HG02884 (cell line): ENCODE measurements at regions not wholly inside any gene's neighbourhood (a gene's known extent, or its start where the extent isn't known, plus 50 kb on each side); places are given as distances from the start of the nearest gene placed in this dataset.

Source experiments
- ATAC-seq: cut with Tn5 transposase; IDR thresholded peaks from one replicate; pipeline ENCODE4 v1.9.1; 2021; ENCODE audit warnings: mild to moderate bottlenecking, moderate library complexity; ENCODE audit not compliant: unreplicated experiment

GRCh38 chr2:223107825-223108224 is 55.8 kb downstream of the KCNE4 start:
- ATAC-seq = no peak

- no peak for ATAC-seq
These were observed 56.5 kb downstream of the KCNE4 start for GRCh38 chr2:223108351-223109050.

DNA sequence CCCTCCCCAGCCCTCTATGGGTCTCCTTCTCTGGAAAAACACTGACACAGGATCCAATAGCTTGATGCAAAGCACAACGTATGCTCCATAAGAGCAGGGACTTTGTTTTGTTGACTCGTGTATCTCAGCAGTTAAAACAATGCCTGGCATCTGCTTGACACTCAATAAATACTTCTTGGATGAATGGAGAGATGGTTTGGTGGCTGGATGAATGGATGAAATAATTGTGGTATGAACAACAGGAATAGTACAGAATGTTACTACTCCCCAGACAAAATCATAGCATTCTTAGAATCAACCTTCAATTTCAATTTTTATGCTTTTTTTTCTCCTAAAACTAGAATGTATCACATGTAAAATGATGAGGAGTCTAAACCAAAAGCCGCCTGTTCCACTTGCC is 57.4 kb downstream of the KCNE4 start:
- no peak for ATAC-seq

- no peak for ATAC-seq
These were observed 61.2 kb downstream of the KCNE4 start for GRCh38 chr2:223113161-223113560.

GRCh38 chr2:223114170-223114569 is 62.2 kb downstream of the KCNE4 start:
- ATAC-seq = no peak

DNA sequence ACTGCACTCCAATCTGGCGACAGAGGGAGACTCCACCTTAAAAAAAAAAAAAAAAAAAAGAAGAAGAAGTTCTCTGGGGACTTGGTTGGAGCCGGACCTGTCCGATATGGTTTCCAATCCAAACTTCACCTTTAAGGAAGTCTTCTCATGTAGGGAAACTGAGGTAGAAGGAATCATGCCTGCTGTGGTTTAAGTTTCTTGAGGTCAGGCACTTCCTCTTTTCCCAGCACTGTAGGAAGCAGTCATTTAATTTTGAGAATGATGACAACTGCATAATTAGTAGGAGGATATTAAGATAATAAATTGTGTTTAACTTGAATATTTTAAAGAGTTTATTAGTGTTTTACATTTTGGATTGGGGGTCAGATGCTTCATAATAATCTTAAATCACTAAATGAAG is 62.9 kb downstream of the KCNE4 start:
- no peak for ATAC-seq

DNA sequence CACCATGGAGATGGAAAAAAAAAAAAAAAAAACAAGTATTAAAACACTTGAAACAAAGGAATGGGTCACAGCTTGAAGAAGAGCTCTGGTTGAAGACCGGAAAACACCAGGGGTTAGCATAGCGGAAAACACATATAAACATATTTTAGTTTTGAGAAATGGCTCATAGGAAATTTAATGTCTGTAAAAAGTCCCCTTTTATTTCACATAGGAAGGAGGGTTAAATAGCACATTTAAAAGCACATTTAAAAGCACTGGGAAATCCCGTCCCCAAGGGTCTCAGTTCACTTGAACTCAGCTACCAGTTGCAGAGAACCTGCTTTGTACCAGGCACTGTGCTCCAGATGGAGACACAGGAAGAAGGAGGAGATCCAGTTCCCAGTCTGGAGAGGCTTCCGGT is 65.5 kb downstream of the KCNE4 start:
- ATAC-seq = no peak

- ATAC-seq = no peak
These were observed 69.3 kb downstream of the KCNE4 start for GRCh38 chr2:223121283-223121682.

GRCh38 chr2:223122781-223123180 is 70.8 kb downstream of the KCNE4 start:
- no peak for ATAC-seq

- no peak for ATAC-seq
These were observed 72.0 kb downstream of the KCNE4 start for GRCh38 chr2:223123855-223124610.

DNA sequence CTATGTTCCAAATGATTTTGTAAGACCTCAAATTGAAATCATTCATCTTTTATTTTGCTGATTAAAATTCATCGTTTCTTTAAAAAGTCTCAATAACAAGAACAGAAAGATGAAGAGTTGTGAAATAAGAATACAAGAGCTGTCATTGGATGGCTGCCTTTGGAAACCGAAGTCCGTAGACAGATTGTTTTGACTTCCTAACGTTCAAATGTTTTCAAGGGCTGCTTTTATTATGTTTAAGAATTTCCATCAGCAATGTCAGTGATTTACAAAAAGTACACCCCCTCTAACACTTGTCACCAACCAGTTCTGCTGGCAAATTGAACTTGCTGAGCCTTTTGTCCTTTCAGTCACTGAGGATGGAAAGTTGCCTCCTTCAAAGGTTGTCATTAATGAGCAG is 89.6 kb downstream of the KCNE4 start:
- no peak for ATAC-seq

GRCh38 chr2:223142118-223142517 is 90.1 kb downstream of the KCNE4 start:
- no peak for ATAC-seq

GRCh38 chr2:223147431-223147830 is 95.4 kb downstream of the KCNE4 start:
- ATAC-seq = no peak

GRCh38 chr2:223148516-223148915 is 96.5 kb downstream of the KCNE4 start:
- ATAC-seq = no peak

GRCh38 chr2:223155956-223156355 is 104.0 kb downstream of the KCNE4 start:
- ATAC-seq = no peak

DNA sequence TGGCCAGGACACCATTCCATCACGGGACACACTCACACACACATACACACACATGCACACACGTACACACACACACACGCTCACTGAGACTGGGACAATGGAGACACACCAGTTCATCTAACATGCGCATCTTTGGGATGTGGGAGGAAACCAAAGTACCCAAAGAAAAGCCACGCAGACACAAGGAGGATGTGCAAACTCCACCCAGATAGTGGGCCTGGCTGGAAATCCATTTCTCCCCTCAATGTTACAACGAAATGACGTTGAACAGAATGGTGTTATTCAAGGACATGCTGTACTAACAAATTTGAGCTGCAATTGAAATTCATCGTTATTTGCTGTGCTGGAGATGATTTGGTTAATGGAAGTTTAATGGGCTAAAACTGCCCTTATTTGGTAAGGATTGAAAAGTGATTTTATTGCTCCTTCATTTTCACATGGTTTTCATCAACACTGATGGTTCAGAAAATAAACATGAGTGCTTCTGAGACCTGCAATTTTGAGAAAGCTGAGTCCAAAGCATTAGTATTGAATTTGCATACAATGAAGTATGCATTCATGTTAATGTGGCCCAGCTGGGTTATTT is 110.0 kb downstream of the KCNE4 start:
- no peak for ATAC-seq

DNA sequence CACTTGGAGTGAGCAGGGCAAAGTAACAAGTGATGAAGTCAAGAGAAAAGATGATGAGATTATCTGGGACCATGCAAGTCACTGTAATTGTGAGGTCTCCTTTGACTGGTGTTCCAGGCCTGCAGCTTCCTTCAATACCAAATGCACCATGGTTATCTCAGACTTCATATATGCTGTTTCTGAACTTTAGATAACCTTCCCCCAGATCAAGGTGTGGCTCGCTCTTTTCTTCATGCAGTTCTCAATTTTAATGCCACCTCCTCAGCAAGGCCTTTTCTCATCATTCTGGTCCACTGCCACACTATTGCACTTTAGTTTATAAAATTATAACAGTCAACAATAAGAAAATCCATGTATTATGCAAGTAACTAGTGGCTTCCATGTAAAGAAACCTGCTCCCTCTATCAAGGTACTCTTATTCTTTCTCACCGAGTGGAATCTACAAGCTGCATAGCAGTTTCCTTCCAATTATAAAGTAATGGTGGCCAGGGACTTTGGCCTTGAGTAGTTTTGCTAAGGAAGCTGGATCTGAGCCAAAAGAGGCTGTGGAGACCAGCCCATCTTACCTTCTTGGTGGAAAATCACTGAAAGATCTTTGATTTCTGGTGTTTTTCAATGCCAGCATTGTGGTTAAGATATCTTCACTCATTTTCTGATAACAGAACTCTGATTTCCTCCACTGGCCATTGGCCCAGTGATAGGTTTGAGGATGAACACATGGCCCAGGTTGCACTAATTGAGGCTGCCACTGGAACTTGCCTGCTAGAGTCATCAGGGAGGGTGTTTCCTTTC is 113.6 kb downstream of the KCNE4 start:
- no peak for ATAC-seq

DNA sequence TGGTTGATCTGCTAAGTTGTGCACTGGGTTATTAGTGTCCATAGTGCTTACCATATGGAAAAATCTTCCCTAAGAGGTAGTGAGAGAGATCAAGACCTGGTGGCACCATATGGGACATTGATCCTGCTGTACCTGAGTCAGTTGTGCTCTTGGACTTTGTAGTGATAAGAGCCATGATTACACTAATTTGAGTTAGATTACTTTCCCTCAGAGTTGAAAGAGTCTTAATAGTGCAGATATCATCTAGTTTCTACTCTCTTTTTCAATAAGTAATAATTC is 114.2 kb downstream of the KCNE4 start:
- no peak for ATAC-seq

GRCh38 chr2:223166983-223167650 is 115.1 kb downstream of the KCNE4 start:
- peak; percentile 79 for ATAC-seq

GRCh38 chr2:223169830-223170605 is 118.0 kb downstream of the KCNE4 start:
- no peak for ATAC-seq
